Tibial artery (tissue), 4 donors: ENCODE measurements at regions not wholly inside any gene's neighbourhood (a gene's known extent, or its start where the extent isn't known, plus 50 kb on each side); places are given as distances from the start of the nearest gene placed in this dataset.

Experiments used
- DNase-seq, 2 donors: peaks; one replicate each; pipeline ENCODE4 v3.0.0-alpha.2; 2019
- H3K27ac ChIP-seq, 2 donors: fragments of 200-600 bp; sonication (generic) in 1 of 2; 1 replicate in 1 of 2; 2 replicates in 1 of 2; pipeline ENCODE4 v1.5.1; 2018 to 2019; ENCODE audit warnings: mild to moderate bottlenecking in 1 of 2
- H3K27me3 ChIP-seq, 2 donors: fragments of 200-600 bp; sonication (generic) in 1 of 2; one replicate each; pipeline versions ENCODE4 v1.5.1 to v1.6.0; 2016 to 2019
- H3K36me3 ChIP-seq, 3 donors: fragments of 200-600 bp; sonication (generic) in 2 of 3; one replicate each; pipeline ENCODE4 v1.5.1; 2016 to 2019; ENCODE audit warnings: mild to moderate bottlenecking in 2 of 3
- H3K4me1 ChIP-seq, 4 donors: fragments of 200-600 bp; sonication (generic) in 2 of 4; 1 replicate in 3 of 4; 2 replicates in 1 of 4; pipeline ENCODE4 v1.5.1; 2016 to 2019
- H3K4me3 ChIP-seq, 2 donors: fragments of 200-600 bp; sonication (generic) in 1 of 2; 1 replicate in 1 of 2; 2 replicates in 1 of 2; pipeline ENCODE4 v1.5.1; 2018 to 2019; ENCODE audit warnings: mild to moderate bottlenecking in 2 of 2
- H3K9me3 ChIP-seq, 3 donors: fragments of 200-600 bp; sonication (generic) in 1 of 3; one replicate each; pipeline ENCODE4 v1.5.1; 2016 to 2019
- intact Hi-C: fragments of 100-400 bp; cut with DNase I; formaldehyde crosslinking; loops from one replicate; pipeline ENCODE4 v1.15.0; 2023; ENCODE audit warnings: low total_unique reads
- TF ChIP-seq, protein P1 (sequence below), 2 experiments: fragments of 200-600 bp in 1 of 2; fragments of 450-650 bp in 1 of 2; IDR thresholded peaks; one replicate each; pipeline ENCODE4 v1.5.1; 2017 to 2019; ENCODE audit warnings: antibody characterized with exemption in 2 of 2, mild to moderate bottlenecking in 1 of 2, moderate library complexity in 1 of 2

GRCh38 chr14:45742187-45742586 lies 489.2 kb upstream of the MIS18BP1 start:
- H3K27ac ChIP-seq = no peak overlapping the region
- intact Hi-C loops = no loop called here
- no peak for DNase-seq
- no peaks in the 10 kb centered on the region for H3K36me3 ChIP-seq
- H3K4me3 ChIP-seq = no peak overlapping the region
- H3K9me3 ChIP-seq = no peaks in the 10 kb centered on the region
- TF ChIP-seq, protein P1, sequence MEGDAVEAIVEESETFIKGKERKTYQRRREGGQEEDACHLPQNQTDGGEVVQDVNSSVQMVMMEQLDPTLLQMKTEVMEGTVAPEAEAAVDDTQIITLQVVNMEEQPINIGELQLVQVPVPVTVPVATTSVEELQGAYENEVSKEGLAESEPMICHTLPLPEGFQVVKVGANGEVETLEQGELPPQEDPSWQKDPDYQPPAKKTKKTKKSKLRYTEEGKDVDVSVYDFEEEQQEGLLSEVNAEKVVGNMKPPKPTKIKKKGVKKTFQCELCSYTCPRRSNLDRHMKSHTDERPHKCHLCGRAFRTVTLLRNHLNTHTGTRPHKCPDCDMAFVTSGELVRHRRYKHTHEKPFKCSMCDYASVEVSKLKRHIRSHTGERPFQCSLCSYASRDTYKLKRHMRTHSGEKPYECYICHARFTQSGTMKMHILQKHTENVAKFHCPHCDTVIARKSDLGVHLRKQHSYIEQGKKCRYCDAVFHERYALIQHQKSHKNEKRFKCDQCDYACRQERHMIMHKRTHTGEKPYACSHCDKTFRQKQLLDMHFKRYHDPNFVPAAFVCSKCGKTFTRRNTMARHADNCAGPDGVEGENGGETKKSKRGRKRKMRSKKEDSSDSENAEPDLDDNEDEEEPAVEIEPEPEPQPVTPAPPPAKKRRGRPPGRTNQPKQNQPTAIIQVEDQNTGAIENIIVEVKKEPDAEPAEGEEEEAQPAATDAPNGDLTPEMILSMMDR (IDR thresholded peaks at IDR 0.05) = no peak
- no peaks in the 10 kb centered on the region for H3K4me1 ChIP-seq
- H3K27me3 ChIP-seq = no peaks in the 10 kb centered on the region

GRCh38 chr14:45728434-45729225 lies 475.6 kb upstream of the MIS18BP1 start:
- H3K4me1 ChIP-seq = no peaks in the 10 kb centered on the region
- H3K27ac ChIP-seq = no peak overlapping the region
- no peaks in the 10 kb centered on the region for H3K36me3 ChIP-seq
- H3K27me3 ChIP-seq = no peaks in the 10 kb centered on the region
- intact Hi-C loops = no loop called here
- no peaks in the 10 kb centered on the region for H3K9me3 ChIP-seq
- DNase-seq = no peak
- TF ChIP-seq, protein P1 (IDR thresholded peaks at IDR 0.05) = no peak
- no peak overlapping the region for H3K4me3 ChIP-seq

- TF ChIP-seq, protein P1 (IDR thresholded peaks at IDR 0.05) = no peak
- DNase-seq = no peak
- H3K4me3 ChIP-seq = no peak overlapping the region
- no peaks in the 10 kb centered on the region for H3K36me3 ChIP-seq
- H3K4me1 ChIP-seq = no peaks in the 10 kb centered on the region
- no peaks in the 10 kb centered on the region for H3K9me3 ChIP-seq
- intact Hi-C loops = no loop called here
- H3K27me3 ChIP-seq = no peaks in the 10 kb centered on the region
- no peak overlapping the region for H3K27ac ChIP-seq
Measured at GRCh38 chr14:45727133-45727532, 474.1 kb upstream of the MIS18BP1 start.

DNA sequence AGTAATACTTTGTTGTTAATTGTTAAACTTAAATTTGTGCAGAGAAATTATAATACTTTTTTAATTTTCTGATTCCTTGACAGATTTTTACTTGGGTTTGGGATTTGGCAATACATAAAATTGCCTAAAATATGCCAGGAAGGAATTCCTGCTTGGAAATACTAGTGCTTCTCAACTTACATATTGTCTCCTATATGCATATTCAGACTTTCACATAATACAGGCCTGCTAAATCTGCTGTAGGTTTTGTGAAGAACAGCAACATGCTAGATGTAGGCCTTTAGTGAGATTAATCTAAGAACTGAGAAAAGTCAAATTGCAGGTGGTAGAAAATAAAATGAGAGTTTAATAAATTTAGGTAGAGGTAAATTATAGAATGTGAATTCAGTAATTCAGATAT lies 468.5 kb upstream of the MIS18BP1 start:
- Histone ChIP-seq H3K27me3 (no peaks in the 10 kb centered on the region), H3K4me1 (no peaks in the 10 kb centered on the region), H3K4me3 (no peak overlapping the region), H3K36me3 (no peaks in the 10 kb centered on the region), H3K9me3 (no peaks in the 10 kb centered on the region), H3K27ac (no peak overlapping the region)
- intact Hi-C loops = no loop called here
- DNase-seq = no peak
- TF ChIP-seq, protein P1 (IDR thresholded peaks at IDR 0.05) = no peak

DNA sequence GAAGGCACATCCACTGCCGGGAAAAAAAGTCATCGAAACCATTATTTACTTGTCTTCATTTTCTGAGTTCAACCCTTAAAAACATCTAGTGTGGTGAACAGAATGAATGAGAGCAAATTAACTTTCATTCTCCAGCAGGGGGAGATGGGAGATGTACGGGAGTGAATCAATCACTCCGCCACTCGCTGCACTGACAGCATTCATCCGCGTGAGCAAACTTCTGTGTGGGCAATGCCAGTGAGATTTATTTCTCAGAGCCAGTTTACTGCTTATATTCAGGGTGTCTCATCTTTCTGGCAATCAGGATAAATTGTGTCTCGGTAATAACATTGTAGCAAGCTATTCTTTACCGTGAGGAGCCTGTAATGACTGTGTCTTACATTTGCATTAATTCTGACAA lies 463.6 kb upstream of the MIS18BP1 start:
- Histone ChIP-seq H3K27me3 (no peaks in the 10 kb centered on the region), H3K36me3 (no peaks in the 10 kb centered on the region), H3K4me3 (no peak overlapping the region), H3K4me1 (no peaks in the 10 kb centered on the region), H3K27ac (no peak overlapping the region), H3K9me3 (no peaks in the 10 kb centered on the region)
- intact Hi-C loops = no loop called here
- no peak for DNase-seq
- TF ChIP-seq, protein P1 (IDR thresholded peaks at IDR 0.05) = no peak
